ENCODE measurements at regions not wholly inside any gene's neighbourhood (a gene's known extent, or its start where the extent isn't known, plus 50 kb on each side); places are given as distances from the start of the nearest gene placed in this dataset.

DNA sequence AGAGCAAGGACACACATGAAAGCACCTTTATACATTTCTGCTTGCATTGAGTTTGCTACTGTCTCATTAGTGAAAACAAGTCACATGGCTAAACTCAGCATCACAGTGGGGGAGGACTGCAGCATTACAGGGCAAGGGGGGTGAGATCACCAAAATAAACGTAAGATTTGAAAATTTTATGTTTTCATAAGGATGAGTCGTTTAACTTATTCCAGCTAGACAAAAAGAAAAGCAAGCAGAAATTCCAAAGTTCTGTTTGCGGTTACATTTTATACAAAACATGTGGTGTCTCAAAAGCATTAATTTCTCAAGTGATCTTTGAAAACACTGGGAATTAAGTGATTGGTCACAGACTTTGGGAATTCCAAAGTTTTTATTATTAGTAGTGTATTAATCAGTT lies 261.4 kb upstream of the RXFP2 start:
- TF ChIP-seq, protein P1, sequence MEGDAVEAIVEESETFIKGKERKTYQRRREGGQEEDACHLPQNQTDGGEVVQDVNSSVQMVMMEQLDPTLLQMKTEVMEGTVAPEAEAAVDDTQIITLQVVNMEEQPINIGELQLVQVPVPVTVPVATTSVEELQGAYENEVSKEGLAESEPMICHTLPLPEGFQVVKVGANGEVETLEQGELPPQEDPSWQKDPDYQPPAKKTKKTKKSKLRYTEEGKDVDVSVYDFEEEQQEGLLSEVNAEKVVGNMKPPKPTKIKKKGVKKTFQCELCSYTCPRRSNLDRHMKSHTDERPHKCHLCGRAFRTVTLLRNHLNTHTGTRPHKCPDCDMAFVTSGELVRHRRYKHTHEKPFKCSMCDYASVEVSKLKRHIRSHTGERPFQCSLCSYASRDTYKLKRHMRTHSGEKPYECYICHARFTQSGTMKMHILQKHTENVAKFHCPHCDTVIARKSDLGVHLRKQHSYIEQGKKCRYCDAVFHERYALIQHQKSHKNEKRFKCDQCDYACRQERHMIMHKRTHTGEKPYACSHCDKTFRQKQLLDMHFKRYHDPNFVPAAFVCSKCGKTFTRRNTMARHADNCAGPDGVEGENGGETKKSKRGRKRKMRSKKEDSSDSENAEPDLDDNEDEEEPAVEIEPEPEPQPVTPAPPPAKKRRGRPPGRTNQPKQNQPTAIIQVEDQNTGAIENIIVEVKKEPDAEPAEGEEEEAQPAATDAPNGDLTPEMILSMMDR (IDR thresholded peaks at IDR 0.05), result no peak
- TF ChIP-seq POLR2A (IDR thresholded peaks at IDR 0.05), result no peak
